Ureter (tissue), 1 donor: ENCODE measurements at regions not wholly inside any gene's neighbourhood (a gene's known extent, or its start where the extent isn't known, plus 50 kb on each side); places are given as distances from the start of the nearest gene placed in this dataset.
"Not testable (repeated sequence)": the region's sequence is repeated elsewhere in the genome, so short reads cannot be mapped to it uniquely, and the experiment has no call there.

ENCODE experiments used
- DNase-seq: peaks from one replicate; pipeline ENCODE4 v3.0.0-alpha.2; 2020; ENCODE audit warnings: low spot score
- donor health status: DM: yes; HTN: yes; CAD: no.

DNA sequence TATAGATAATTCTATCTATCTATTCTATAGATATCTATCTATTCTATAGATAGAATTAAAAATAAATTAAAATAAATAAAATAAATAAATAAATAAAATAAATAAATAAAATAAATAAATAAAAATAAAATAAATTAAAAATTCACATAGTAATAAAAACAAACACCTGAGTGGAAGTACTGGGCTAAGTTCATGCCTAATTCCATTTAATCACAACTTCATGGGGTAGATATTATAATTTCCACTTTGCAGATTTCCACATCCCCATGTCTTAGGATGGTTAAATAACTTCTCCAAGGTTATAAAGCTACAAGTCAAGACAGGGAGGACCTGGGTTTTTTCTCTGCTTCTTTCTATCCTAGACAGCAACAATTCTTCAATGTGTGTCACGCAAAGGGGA is 261.4 kb upstream of the MEX3C start:
- no peak for DNase-seq

GRCh38 chr18:51461956-51462355 is 264.5 kb upstream of the MEX3C start:
- DNase-seq: no peak

DNA sequence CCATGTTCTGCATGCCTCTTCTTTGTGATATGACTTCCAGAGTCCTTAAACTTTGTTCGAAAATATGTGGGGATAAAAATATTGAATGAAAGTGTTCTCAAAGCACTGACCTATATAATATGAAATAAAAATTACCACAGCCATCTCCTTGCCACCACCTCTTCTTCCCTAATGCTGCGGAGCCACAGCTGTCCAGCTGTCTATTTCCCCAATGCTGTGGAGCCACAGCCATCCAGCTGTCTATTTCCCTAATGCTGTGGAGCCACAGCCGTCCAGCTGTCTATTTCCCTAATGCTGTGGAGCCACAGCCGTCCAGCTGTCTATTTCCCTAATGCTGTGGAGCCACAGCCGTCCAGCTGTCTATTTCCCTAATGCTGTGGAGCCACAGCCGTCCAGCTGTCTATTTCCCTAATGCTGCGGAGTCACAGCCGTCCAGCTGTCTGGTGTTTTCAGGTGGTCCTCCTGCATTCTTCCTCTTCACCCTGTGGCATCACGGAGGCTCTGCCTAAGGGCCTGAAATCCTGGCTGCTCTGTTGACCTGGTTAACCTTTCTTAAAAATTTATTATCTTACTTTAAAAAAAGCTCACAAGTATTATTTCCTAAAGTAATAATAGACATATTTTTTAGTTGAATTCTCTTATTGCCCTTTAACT is 266.1 kb upstream of the MEX3C start:
- no peak for DNase-seq

DNA sequence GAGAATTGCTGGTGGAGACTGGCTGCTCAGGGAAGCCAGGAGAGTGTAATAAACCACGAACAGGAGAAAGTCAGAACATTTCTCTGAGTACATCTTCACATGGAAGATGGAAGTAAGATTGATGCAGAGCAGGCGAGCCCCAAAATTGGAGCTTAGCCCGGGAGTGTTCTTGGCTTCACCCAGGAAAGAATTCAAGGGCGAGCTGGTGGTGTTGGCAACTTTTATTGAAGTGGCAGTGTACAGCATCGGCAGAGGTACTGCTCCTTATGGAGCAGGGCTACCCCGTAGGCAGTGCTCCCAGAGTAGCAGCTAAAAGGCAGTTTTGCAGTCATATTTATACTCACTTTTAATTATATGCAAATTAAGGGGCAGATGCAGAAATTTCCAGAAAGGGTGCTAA is 281.4 kb upstream of the MEX3C start:
- no peak for DNase-seq

DNA sequence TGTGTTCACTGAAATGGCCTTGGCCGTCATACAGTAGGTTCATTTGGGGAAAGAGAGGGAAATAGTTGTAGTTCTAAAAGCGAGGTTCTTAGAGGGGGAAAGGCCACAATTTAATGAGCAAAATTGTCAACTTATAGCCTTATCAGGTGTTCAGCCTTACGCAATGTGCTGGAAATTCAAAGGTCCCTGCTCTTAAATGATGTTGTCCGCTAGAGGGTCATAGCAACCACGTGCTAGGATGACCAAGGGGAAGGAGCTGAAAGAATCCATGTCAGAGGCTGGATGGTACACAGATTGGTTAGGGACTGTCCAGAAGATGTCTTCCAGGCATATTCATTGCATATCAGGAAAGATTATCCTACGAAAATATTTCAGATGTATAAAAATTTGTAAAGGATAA is 282.3 kb upstream of the MEX3C start:
- DNase-seq: no peak

GRCh38 chr18:51480407-51481261 is 283.2 kb upstream of the MEX3C start:
- no peak for DNase-seq

DNA sequence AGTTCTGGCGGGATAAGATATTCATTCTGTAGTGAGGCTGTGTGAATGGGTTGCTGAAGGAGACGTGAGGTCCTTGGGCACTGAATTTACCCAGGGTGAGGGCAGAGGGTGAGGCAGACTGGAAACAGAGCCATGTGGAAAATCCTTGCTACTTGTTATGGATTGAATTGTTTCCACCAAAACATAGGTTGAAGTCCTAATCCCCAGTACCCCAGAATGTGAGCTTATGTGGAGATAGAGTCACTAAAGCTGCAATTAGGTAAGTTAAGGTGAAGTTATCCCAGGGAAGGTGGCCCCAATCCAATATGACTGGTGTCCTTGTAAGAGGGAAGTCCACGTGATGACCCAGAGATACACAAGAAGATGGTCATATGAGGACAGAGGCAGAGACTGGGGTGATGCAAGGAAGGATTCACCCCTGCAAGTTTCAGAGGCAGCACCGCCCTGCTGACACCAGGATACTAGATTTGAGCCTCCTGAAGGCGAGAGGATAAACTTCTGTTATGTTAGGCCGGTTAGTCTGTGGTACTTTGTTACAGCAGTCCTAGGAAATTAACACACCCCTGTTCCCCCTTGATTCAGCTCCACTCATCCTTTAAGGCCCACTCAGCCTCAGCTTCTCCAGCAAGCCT is 289.4 kb upstream of the MEX3C start:
- DNase-seq: no peak

DNA sequence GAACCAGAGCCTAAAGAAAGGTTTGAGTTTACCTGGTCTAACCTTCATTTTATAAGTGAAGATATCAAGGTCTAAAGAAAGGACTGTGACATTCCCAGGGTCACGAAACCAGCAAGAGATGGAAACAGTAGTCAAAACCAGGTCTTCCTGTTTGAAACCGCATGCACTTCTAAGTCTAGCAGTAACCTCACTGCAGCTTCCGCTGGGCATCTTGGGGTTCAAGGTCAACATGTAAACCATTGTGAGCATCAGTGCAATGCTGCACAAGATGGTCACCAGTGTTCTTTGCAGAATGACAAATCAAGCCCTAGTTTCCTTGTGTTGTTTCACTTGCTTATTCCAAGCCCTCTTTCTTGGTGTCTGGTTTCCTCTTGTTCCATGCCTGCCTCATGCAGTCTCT is 292.9 kb upstream of the MEX3C start:
- DNase-seq: no peak

DNA sequence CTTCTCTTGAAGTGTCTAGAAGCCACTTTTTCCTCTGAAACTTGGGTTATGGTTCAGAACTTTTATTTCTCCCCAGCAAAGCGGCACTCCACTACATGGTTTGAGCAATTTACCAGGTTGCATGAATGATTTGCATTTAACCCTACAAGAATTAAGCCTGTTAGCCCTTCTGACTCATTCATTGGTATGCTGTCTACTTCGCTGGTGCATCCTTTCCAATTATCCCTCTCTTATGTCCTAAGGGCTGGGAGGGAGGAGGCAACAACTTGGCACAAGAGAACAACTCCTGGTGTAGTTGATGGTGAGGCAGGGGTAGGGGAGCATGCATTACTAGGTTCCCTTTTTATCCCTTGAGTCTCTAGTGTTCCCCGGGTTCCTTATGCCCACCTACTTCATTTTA is 293.4 kb upstream of the MEX3C start:
- DNase-seq: no peak

DNA sequence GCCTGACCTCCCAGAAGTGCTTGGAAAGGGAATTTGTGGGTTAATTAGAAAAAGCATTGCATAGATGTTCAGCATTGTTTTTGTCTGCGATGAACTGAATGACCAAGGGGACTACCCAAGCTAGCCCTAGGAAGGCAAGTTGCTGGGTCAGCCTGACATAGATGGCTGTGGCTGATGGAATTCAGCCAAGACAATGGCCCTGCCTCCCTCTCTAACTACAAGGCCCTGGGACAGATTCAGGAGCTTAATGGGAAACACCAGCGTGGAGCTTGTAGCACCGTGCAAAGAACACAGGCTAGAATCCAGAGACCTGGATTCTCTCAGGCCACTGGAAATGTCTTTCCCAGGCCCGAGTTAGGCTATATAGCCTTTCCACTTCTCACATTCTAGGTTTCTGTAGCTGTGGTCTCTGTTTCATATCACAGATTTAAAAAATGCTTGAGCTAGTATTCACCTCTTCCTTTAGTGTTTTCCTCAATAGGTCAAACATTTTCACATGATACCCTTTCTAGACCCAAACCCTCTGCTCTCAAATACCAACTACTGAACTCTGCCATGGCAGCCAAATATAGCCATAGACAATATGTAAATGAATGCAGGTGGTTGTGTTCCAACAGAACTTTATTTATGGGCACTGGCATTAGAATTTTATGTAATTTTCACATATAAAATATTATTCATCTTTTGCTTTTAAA is 294.3 kb upstream of the MEX3C start:
- DNase-seq: no peak

GRCh38 chr18:51498085-51498855 is 300.8 kb upstream of the MEX3C start:
- DNase-seq: no peak

- no peak for DNase-seq
These were observed 305.9 kb upstream of the MEX3C start for GRCh38 chr18:51503351-51503750.

DNA sequence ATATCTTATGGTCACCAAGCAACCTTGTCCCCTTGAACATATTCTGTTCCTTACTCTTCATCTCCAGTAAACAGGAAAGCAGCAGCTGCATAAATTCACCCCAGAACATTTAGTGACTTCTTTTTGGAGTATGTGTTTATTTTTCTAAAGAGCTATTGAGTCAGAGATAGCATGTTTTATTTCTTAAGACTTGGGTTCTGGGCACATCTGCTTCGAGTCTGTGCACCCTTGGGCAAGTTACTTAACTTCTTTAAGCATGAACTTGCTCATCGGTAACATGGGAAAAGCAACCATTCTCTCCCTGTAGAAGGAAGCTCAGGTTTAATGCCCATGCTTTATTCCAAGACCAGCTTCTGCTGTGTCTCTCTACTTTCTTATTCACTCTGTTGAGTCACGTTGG is 309.3 kb upstream of the MEX3C start:
- no peak for DNase-seq

- DNase-seq: not testable (repeated sequence)
These were observed 310.9 kb upstream of the MEX3C start for GRCh38 chr18:51508410-51508809.

DNA sequence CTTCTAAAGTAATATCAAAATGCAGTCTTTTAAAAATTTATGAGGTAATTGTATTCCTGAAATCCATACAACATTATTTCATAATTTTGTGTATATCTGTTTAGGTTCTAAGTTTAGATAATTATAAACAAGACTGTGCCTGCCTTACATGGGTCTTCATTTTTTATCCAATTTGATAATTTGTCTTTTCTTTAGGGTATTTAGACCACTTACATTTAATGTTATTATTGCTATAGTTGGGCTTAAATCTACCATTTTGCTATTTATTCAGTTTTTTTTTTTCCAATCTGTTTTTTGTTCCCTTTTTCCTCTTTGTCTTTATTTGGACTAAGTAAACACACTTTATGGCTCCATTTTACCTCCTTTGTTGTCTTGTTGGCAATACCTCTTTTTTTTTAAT is 312.5 kb upstream of the MEX3C start:
- no peak for DNase-seq

- DNase-seq: no peak
These were observed 316.0 kb upstream of the MEX3C start for GRCh38 chr18:51513517-51513916.

DNA sequence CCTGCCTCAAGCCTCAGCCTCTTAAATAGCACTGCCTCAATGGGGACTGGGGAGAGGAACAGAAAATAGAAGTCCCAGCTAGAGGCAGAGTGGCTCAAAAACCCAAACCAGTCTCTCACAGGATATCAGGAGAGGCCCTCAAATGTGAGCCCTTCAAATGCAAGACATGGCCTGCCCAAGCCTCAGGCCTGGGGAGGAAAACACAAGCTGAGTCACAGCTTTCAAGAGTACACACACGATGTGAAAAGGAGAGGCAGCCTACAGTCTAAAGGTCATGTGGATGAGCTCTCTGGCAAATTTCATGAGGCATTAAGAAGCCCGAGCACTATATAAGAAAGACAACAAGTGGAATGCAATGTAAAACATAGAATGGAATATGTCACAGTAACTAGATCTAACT is 316.6 kb upstream of the MEX3C start:
- no peak for DNase-seq

- DNase-seq: no peak
These were observed 319.1 kb upstream of the MEX3C start for GRCh38 chr18:51516478-51517038.

DNA sequence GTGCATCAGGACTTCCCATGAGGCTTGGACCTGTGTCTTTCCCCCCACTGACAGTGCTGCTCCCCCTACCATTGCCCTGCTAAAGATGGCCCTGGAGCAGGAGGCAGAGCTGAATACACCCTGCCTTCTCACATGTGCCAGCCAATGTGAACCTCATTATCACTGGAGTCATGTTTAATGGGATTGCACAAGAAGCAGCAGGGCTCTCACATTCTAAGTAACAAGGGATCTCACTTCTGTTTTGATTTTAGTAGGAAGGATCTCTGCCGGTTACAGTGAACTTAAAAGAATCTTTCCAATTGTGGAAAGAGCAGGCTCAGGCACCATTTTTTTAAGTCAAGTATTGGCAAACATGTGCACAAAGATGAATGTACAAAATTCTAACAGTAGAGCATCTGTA is 322.1 kb upstream of the MEX3C start:
- DNase-seq: no peak

DNA sequence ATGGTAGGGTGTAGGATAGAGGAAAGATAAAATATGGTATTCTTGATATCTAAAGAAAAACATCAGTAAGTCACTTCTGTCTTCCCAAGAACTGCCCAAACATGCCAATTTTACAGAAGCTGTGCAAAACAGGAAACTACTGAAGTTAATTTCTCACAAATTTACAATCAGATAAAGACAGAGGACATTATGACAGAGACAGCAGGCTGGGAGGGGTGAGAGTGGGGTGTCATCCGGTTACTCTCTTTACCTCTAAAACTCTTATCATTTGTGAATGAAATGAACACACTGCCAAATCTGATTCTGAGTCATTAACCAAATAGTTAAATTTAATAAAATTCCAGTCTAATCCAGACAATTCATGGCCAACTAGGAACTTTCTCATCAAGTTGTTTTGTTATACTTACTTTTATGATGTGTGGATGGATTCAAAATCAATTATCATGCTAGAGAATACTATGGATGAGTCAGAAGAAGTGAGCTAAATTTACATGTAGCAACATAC is 323.2 kb upstream of the MEX3C start:
- DNase-seq: no peak

DNA sequence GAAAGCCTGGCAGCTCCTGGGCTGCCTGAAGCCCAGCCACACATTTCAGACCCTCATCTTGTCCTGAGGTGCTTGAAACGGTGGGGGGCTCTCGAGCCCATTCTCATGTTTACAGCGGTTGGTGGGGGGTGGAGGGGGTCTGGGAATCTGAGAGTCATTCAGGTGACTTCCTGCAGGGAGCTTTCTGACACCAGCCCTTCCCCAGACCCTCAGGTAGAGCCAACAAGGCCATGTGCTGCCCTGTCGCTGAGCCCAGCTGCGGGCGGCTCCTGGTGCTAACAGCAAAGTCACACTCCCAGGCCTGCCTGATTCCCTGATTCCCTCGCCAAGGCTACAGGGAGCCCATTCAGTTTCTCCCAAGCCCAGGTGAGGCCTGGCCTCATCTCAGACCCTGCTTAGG is 324.9 kb upstream of the MEX3C start:
- DNase-seq: no peak
